HCT116 (cell line): ENCODE measurements at regions not wholly inside any gene's neighbourhood (a gene's known extent, or its start where the extent isn't known, plus 50 kb on each side); places are given as distances from the start of the nearest gene placed in this dataset.
A peak's percentile ranks its signal among the peaks of the same experiment; 100 is the strongest.

ENCODE experiments used
- ATAC-seq: fragments of 200-7000 bp; cut with Tn5 transposase; 2 replicates; pipeline ENCODE4 v1.9.1; 2020; ENCODE audit warnings: mild to moderate bottlenecking, moderate library complexity
- BruUV-seq: library from RNA; stranded (reverse); fragments of 400-500 nt; replicated peaks from 2 replicates; lab custom pipeline; 2021; lab: Mats Ljungman, UMichigan
- CTCF ChIA-PET: fragments of 300-600 bp; sonication (Branson Sonifier 250); formaldehyde crosslinking; loops from one replicate; lab custom pipeline; 2021; ENCODE audit warnings: antibody characterized with exemption; lab: Charles Lee
- POLR2A ChIA-PET: fragments of 300-600, 350-600 bp; sonication (Branson Sonifier 250); formaldehyde crosslinking; loops from one replicate; lab custom pipeline; 2021; ENCODE audit warnings: antibody characterized with exemption; lab: Charles Lee
- RAD21 ChIA-PET, 2 experiments: fragments of 300-600 bp; sonication (Branson Sonifier 250); formaldehyde crosslinking; loops; one replicate each; lab custom pipeline; 2023; ENCODE audit warnings: low total read pairs in 2 of 2; ENCODE audit not compliant: uncharacterized antibody in 2 of 2, unreplicated experiment in 2 of 2, low non-redundant PET in 1 of 2; lab: Charles Lee
- DNase-seq: peaks from one replicate; pipeline ENCODE4 v3.0.0-alpha.2; 2010; ENCODE audit warnings: low read depth, low spot score
- H2AFZ ChIP-seq: fragments of 200-600 bp; shearing (Covaris generic), sonication (generic); 2 replicates; pipeline ENCODE4 v1.6.1; 2017; ENCODE audit warnings: low read depth, mixed run types, mixed read lengths, antibody characterized with exemption, low read length; ENCODE audit not compliant: poor library complexity, severe bottlenecking
- H3K27ac ChIP-seq: 2 replicates; pipeline ENCODE4 v1.5.1; 2012; ENCODE audit warnings: low read depth, low read length
- H3K27me3 ChIP-seq: fragments of 200-600 bp; sonication (generic); 2 replicates; pipeline ENCODE4 v1.6.1; 2016; ENCODE audit warnings: mixed run types, low read length, mixed read lengths; ENCODE audit not compliant: insufficient read depth
- H3K36me3 ChIP-seq, 2 experiments: fragments of 200-500 bp in 1 of 2; fragments of 200-600 bp in 1 of 2; sonication (Bioruptor generic) in 1 of 2; sonication (generic) in 1 of 2; 2 replicates each; pipeline versions ENCODE4 v1.5.1 to v1.6.1; 2014 to 2016; ENCODE audit warnings: low read length in 2 of 2, inconsistent platforms in 1 of 2, mixed read lengths in 1 of 2, mixed run types in 1 of 2; ENCODE audit not compliant: insufficient read depth in 2 of 2, control insufficient read depth in 1 of 2
- H3K4me1 ChIP-seq, 2 experiments: fragments of 200-600 bp in 1 of 2; sonication (generic) in 1 of 2; 2 replicates each; pipeline versions ENCODE4 v1.5.1 to v1.6.1; 2012 to 2017; ENCODE audit warnings: low read length in 2 of 2, inconsistent platforms in 1 of 2, mild to moderate bottlenecking in 1 of 2, mixed read lengths in 1 of 2, mixed run types in 1 of 2, moderate library complexity in 1 of 2; ENCODE audit not compliant: insufficient read depth in 2 of 2, control insufficient read depth in 1 of 2
- H3K4me2 ChIP-seq: fragments of 200-600 bp; sonication (generic); 2 replicates; pipeline ENCODE4 v1.6.1; 2017; ENCODE audit warnings: mixed run types, low read length, mixed read lengths
- H3K4me3 ChIP-seq, 2 experiments: fragments of 200-600 bp in 1 of 2; sonication (generic) in 1 of 2; replicated peaks in 1 of 2; 2 replicates each; pipeline ENCODE4 v1.5.1; 2011 to 2016; ENCODE audit warnings: low read length in 2 of 2, control low read depth in 1 of 2, low read depth in 1 of 2, mild to moderate bottlenecking in 1 of 2, mixed read lengths in 1 of 2, mixed run types in 1 of 2
- H3K79me2 ChIP-seq: fragments of 200-600 bp; sonication (generic); 2 replicates; pipeline ENCODE4 v1.6.1; 2017; ENCODE audit warnings: mild to moderate bottlenecking, mixed run types, low read length, moderate library complexity, mixed read lengths; ENCODE audit not compliant: insufficient read depth
- H3K9ac ChIP-seq: fragments of 200-600 bp; sonication (generic); 2 replicates; pipeline ENCODE4 v1.6.1; 2016; ENCODE audit warnings: low read length, mixed read lengths
- H3K9me2 ChIP-seq: fragments of 200-600 bp; sonication (generic), shearing (Covaris generic); 2 replicates; pipeline ENCODE4 v1.6.1; 2017; ENCODE audit warnings: mixed run types, mild to moderate bottlenecking, moderate library complexity; ENCODE audit not compliant: insufficient read depth
- H3K9me3 ChIP-seq, 2 experiments: fragments of 200-500 bp in 1 of 2; fragments of 200-600 bp in 1 of 2; sonication (Bioruptor generic) in 1 of 2; sonication (generic) in 1 of 2; 2 replicates each; pipeline ENCODE4 v1.6.1; 2014 to 2017; ENCODE audit warnings: low read length in 2 of 2, mixed read lengths in 2 of 2, inconsistent platforms in 1 of 2, low read depth in 1 of 2, mild to moderate bottlenecking in 1 of 2, mixed run types in 1 of 2, moderate library complexity in 1 of 2; ENCODE audit not compliant: control insufficient read depth in 1 of 2, insufficient read depth in 1 of 2
- H4K20me1 ChIP-seq: fragments of 200-600 bp; sonication (generic), shearing (Covaris generic); 2 replicates; pipeline ENCODE4 v1.6.1; 2017; ENCODE audit warnings: mixed run types, mild to moderate bottlenecking, moderate library complexity; ENCODE audit not compliant: insufficient read depth
- ELF1 ChIP-seq: IDR thresholded peaks from 2 replicates; pipeline ENCODE4 v1.6.1; 2012; ENCODE audit warnings: low read depth, borderline replicate concordance
- JUND ChIP-seq: IDR thresholded peaks from 2 replicates; pipeline ENCODE4 v1.6.1; 2012
- POLR2AphosphoS5 ChIP-seq: IDR thresholded peaks from 2 replicates; pipeline ENCODE4 v1.6.1; 2011; ENCODE audit warnings: mild to moderate bottlenecking, low read depth, low read length, moderate library complexity
- RAD21 ChIP-seq: IDR thresholded peaks from 2 replicates; pipeline ENCODE4 v1.6.1; 2012; ENCODE audit warnings: low read depth, mild to moderate bottlenecking
- SIN3A ChIP-seq: IDR thresholded peaks from 2 replicates; pipeline ENCODE4 v1.6.1; 2012; ENCODE audit warnings: low read depth
- SRF ChIP-seq: IDR thresholded peaks from 2 replicates; pipeline ENCODE4 v1.6.1; 2012; ENCODE audit warnings: low read depth
- ZFX ChIP-seq: fragments of 450-650 bp; IDR thresholded peaks from 2 replicates; pipeline ENCODE4 v1.6.1; 2017
- ZNF274 ChIP-seq: fragments of 200-500 bp; sonication (Bioruptor generic); IDR thresholded peaks from 2 replicates; pipeline ENCODE4 v1.6.1; 2014; ENCODE audit warnings: mild to moderate bottlenecking, low read depth, low read length, inconsistent platforms
- intact Hi-C: fragments of 100-400 bp; cut with micrococcal nuclease; formaldehyde crosslinking; loops from 2 replicates; pipeline ENCODE4 v1.10.0; 2022
- TF ChIP-seq, protein P1 (sequence below), 3 experiments: fragments of 200-600 bp in 1 of 3; sonication (generic) in 1 of 3; IDR thresholded peaks in 2 of 3; conservative IDR thresholded peaks in 1 of 3; 2 replicates each; pipeline ENCODE4 v1.5.1; 2012 to 2017; ENCODE audit warnings: low read depth in 2 of 3, low read length in 2 of 3, antibody characterized with exemption in 1 of 3, borderline replicate concordance in 1 of 3, control low read depth in 1 of 3, mild to moderate bottlenecking in 1 of 3, mixed read lengths in 1 of 3, mixed run types in 1 of 3, moderate library complexity in 1 of 3; ENCODE audit not compliant: insufficient read depth in 1 of 3
- TF ChIP-seq, protein P2 (sequence below): IDR thresholded peaks from 2 replicates; pipeline ENCODE4 v1.6.1; 2012
- TF ChIP-seq, protein P3 (sequence below): IDR thresholded peaks from 2 replicates; pipeline ENCODE4 v1.6.1; 2011; ENCODE audit warnings: mild to moderate bottlenecking, low read length, moderate library complexity; ENCODE audit not compliant: insufficient replicate concordance; ENCODE audit errors: extremely low read depth
- TF ChIP-seq, protein P4 (sequence below): IDR thresholded peaks from 2 replicates; pipeline ENCODE4 v1.6.1; 2012

DNA sequence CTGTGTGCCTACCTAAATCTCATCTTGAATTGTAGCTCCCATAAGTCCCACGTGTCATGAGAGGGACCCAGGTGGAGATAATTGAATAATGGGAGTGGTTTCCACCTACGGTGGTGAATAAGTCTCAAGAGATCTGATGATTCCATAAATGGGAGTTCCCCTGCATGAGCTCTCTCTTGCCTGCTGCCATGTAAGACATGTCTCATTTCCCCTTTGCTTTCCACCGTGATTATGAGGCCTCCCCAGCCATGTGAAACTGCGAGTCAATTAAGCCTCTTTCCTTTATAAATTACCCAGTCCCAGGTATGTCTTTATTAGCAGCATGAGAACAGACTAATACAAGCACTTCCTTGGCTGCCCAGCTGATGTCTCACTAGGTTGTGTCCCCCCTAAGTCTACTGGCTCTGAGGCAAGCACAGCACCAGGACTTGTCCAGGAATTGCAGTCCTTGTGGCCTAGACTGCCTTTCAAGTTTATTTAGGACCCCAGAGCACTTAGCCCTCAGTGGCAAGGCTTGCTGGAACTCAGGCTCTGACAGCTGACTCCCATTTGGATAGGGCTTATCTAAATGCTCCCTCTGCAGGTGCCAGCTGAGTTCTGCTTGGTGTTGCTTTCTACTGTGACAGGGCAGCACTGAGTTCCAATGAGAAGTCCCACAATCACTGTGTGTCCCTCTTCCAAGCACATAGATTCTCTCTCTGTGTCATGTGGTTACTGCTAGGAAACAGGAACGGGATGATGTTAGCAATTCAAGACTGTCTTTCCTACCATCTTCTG is 59.0 kb upstream of the TAS2R16 start:
- ATAC-seq (peak; percentile 77), DNase-seq (peak; percentile 13)
- Histone ChIP-seq H3K9me2 (no peaks in the 10 kb centered on the region), H3K4me3 (no peak overlapping the region), H3K9me3 (no peaks in the 10 kb centered on the region; a peak in 1 of 4 replicates), H3K9ac (no peak overlapping the region), H4K20me1 (no peaks in the 10 kb centered on the region), H2AFZ (no peak overlapping the region), H3K27me3 (no peaks in the 10 kb centered on the region), H3K79me2 (no peaks in the 10 kb centered on the region), H3K4me2 (no peak overlapping the region), H3K27ac (no peak overlapping the region)
- ChIA-PET CTCF (interaction anchor here (1.0 kb wide), 1 partner anchor 251 kb away, joined by 3 read pairs; no protein-coding TSS in a partner anchor), RAD21 (no interaction called here), POLR2A (interaction anchor here (0.7 kb wide), 1 partner anchor 336 kb away, joined by 4 read pairs; no protein-coding TSS in a partner anchor)
- intact Hi-C loops, result no loop called here
- no TSS peak for BruUV-seq
- TF ChIP-seq RAD21, result peak; percentile 56
- TF ChIP-seq, protein P1, sequence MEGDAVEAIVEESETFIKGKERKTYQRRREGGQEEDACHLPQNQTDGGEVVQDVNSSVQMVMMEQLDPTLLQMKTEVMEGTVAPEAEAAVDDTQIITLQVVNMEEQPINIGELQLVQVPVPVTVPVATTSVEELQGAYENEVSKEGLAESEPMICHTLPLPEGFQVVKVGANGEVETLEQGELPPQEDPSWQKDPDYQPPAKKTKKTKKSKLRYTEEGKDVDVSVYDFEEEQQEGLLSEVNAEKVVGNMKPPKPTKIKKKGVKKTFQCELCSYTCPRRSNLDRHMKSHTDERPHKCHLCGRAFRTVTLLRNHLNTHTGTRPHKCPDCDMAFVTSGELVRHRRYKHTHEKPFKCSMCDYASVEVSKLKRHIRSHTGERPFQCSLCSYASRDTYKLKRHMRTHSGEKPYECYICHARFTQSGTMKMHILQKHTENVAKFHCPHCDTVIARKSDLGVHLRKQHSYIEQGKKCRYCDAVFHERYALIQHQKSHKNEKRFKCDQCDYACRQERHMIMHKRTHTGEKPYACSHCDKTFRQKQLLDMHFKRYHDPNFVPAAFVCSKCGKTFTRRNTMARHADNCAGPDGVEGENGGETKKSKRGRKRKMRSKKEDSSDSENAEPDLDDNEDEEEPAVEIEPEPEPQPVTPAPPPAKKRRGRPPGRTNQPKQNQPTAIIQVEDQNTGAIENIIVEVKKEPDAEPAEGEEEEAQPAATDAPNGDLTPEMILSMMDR (IDR thresholded peaks at IDR 0.05 in 2 of 3, conservative IDR thresholded peaks at IDR 0.05 in 1 of 3; ENCODE audit: borderline replicate concordance in 1 of 3, insufficient read depth in 1 of 3, low read depth in 2 of 3, low read length in 2 of 3), result peak; percentile 18 to 41 (median 20); a peak in 3 of 6 replicates
- TF ChIP-seq, protein P2, sequence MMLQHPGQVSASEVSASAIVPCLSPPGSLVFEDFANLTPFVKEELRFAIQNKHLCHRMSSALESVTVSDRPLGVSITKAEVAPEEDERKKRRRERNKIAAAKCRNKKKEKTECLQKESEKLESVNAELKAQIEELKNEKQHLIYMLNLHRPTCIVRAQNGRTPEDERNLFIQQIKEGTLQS, result no peak
- TF ChIP-seq, all 23 proteins: peak for 2
- Histone ChIP-seq H3K36me3 (no peaks in the 10 kb centered on the region), H3K4me1 (no peaks in the 10 kb centered on the region)

DNA sequence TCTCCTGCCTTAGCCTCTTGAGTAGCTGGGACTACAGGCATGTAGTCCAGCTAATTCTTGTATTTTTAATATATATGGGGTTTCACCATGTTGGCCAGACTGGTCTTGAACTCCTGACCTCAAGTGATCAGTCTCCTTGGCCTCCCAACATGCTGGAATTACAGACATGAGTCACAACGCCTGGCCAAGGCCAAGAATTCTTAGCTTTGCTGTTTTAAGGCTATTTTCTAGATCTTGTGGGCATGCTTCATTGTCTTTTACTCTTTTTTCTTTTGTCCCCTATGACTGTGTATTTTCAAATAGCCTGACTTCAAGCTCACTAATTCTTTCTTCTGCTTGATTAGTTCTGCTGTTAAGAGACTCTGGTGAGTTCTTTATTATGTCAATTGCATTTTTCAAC is 56.4 kb upstream of the TAS2R16 start:
- Histone ChIP-seq H3K4me2 (no peak overlapping the region), H3K9me3 (no peaks in the 10 kb centered on the region; a peak in 1 of 4 replicates), H3K79me2 (no peaks in the 10 kb centered on the region), H2AFZ (no peak overlapping the region), H3K9me2 (no peaks in the 10 kb centered on the region), H3K4me3 (no peak overlapping the region), H4K20me1 (no peaks in the 10 kb centered on the region), H3K9ac (no peak overlapping the region), H3K27ac (no peak overlapping the region), H3K4me1 (no peaks in the 10 kb centered on the region), H3K36me3 (no peaks in the 10 kb centered on the region), H3K27me3 (no peaks in the 10 kb centered on the region)
- ChIA-PET CTCF (no interaction called here), RAD21 (no interaction called here), POLR2A (no interaction called here)
- intact Hi-C loops, result no loop called here
- ATAC-seq, result no peak
- BruUV-seq, result no TSS peak
- no peak for DNase-seq
- TF ChIP-seq ZNF274 (no peak), SIN3A (no peak), ELF1 (no peak), POLR2AphosphoS5 (no peak), JUND (no peak), RAD21 (no peak), ZFX (no peak), SRF (no peak)
- TF ChIP-seq, protein P3, sequence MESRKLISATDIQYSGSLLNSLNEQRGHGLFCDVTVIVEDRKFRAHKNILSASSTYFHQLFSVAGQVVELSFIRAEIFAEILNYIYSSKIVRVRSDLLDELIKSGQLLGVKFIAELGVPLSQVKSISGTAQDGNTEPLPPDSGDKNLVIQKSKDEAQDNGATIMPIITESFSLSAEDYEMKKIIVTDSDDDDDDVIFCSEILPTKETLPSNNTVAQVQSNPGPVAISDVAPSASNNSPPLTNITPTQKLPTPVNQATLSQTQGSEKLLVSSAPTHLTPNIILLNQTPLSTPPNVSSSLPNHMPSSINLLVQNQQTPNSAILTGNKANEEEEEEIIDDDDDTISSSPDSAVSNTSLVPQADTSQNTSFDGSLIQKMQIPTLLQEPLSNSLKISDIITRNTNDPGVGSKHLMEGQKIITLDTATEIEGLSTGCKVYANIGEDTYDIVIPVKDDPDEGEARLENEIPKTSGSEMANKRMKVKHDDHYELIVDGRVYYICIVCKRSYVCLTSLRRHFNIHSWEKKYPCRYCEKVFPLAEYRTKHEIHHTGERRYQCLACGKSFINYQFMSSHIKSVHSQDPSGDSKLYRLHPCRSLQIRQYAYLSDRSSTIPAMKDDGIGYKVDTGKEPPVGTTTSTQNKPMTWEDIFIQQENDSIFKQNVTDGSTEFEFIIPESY, result no peak
- TF ChIP-seq, protein P4, sequence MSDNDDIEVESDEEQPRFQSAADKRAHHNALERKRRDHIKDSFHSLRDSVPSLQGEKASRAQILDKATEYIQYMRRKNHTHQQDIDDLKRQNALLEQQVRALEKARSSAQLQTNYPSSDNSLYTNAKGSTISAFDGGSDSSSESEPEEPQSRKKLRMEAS, result no peak
- TF ChIP-seq, protein P2, result no peak
